DOHH2 (cell line): ENCODE measurements at regions not wholly inside any gene's neighbourhood (a gene's known extent, or its start where the extent isn't known, plus 50 kb on each side); places are given as distances from the start of the nearest gene placed in this dataset.

Experiments used
- H3F3A ChIP-seq: fragments of 200-600 bp; sonication (generic), shearing (Covaris generic); 2 replicates; pipeline ENCODE4 v1.6.0; 2016; ENCODE audit warnings: antibody characterized with exemption, mild to moderate bottlenecking; ENCODE audit not compliant: control insufficient read depth, insufficient read depth
- H3K27ac ChIP-seq: fragments of 200-600 bp; sonication (generic); 2 replicates; pipeline ENCODE4 v1.5.1; 2014; ENCODE audit warnings: low read depth, mild to moderate bottlenecking, low read length, moderate library complexity
- H3K27me3 ChIP-seq: fragments of 200-600 bp; sonication (generic); 2 replicates; pipeline ENCODE4 v1.6.1; 2014; ENCODE audit warnings: mild to moderate bottlenecking, low read length, mixed read lengths; ENCODE audit not compliant: control insufficient read depth
- H3K36me3 ChIP-seq: fragments of 200-600 bp; sonication (generic); 2 replicates; pipeline ENCODE4 v1.6.1; 2014; ENCODE audit warnings: mild to moderate bottlenecking, low read length, moderate library complexity, mixed read lengths; ENCODE audit not compliant: control insufficient read depth
- H3K4me1 ChIP-seq: fragments of 200-600 bp; sonication (generic); 2 replicates; pipeline ENCODE4 v1.6.1; 2014; ENCODE audit warnings: mild to moderate bottlenecking, low read length, mixed read lengths; ENCODE audit not compliant: control insufficient read depth
- H3K4me2 ChIP-seq: fragments of 200-600 bp; sonication (generic); 2 replicates; pipeline ENCODE4 v1.6.0; 2014; ENCODE audit warnings: mild to moderate bottlenecking, low read length, moderate library complexity
- H3K4me3 ChIP-seq: fragments of 200-600 bp; sonication (generic); 2 replicates; pipeline ENCODE4 v1.5.1; 2014; ENCODE audit warnings: mild to moderate bottlenecking, low read length, mixed read lengths
- H3K79me2 ChIP-seq: fragments of 200-600 bp; sonication (generic); 2 replicates; pipeline ENCODE4 v1.6.1; 2014; ENCODE audit warnings: mild to moderate bottlenecking, low read length, mixed read lengths; ENCODE audit not compliant: control insufficient read depth
- H3K9me2 ChIP-seq: fragments of 200-600 bp; sonication (generic); replicated peaks from 2 replicates; pipeline ENCODE4 v1.6.1; 2014; ENCODE audit warnings: mild to moderate bottlenecking, low read length, mixed read lengths; ENCODE audit not compliant: control insufficient read depth
- H3K9me3 ChIP-seq: fragments of 200-600 bp; sonication (generic); 2 replicates; pipeline ENCODE4 v1.6.1; 2014; ENCODE audit warnings: antibody characterized with exemption, low read length, mixed read lengths; ENCODE audit not compliant: control insufficient read depth, insufficient read depth
- H4K20me1 ChIP-seq: fragments of 200-600 bp; sonication (generic); 2 replicates; pipeline ENCODE4 v1.6.0; 2014; ENCODE audit warnings: low read depth, mild to moderate bottlenecking, antibody characterized with exemption, low read length, moderate library complexity; ENCODE audit not compliant: control insufficient read depth, insufficient read depth
- CTCF ChIP-seq: fragments of 200-600 bp; sonication (generic); IDR thresholded peaks from one replicate; pipeline ENCODE4 v1.5.1; 2014; ENCODE audit warnings: antibody characterized with exemption, mild to moderate bottlenecking, low read depth, low read length; ENCODE audit not compliant: poor library complexity, severe bottlenecking
- EZH2phosphoT487 ChIP-seq: fragments of 200-600 bp; sonication (generic); IDR thresholded peaks from 2 replicates; pipeline ENCODE4 v1.6.1; 2017; ENCODE audit warnings: borderline replicate concordance, mild to moderate bottlenecking, antibody characterized with exemption, low read length, moderate library complexity, mixed read lengths

GRCh38 chr22:34072585-34072984, 152.3 kb upstream of the LARGE1 start:
- Histone ChIP-seq H3K4me3 (no peak overlapping the region), H3K27ac (no peak overlapping the region)

GRCh38 chr22:34080433-34080832, 160.2 kb upstream of the LARGE1 start:
- H3K27ac ChIP-seq, result no peak overlapping the region
- no peaks in the 10 kb centered on the region for H3K9me2 ChIP-seq
- H4K20me1 ChIP-seq, result no peaks in the 10 kb centered on the region
- no peak for TF ChIP-seq EZH2phosphoT487
- no peak for TF ChIP-seq CTCF
- H3K4me1 ChIP-seq, result no peaks in the 10 kb centered on the region
- no peaks in the 10 kb centered on the region for H3K79me2 ChIP-seq
- no peaks in the 10 kb centered on the region for H3F3A ChIP-seq
- no peak overlapping the region for H3K4me3 ChIP-seq
- no peaks in the 10 kb centered on the region for H3K27me3 ChIP-seq
- no peaks in the 10 kb centered on the region for H3K9me3 ChIP-seq
- no peak overlapping the region for H3K4me2 ChIP-seq
- H3K36me3 ChIP-seq, result no peaks in the 10 kb centered on the region

More at GRCh38 chr22:34072585-34072984, 152.3 kb upstream of the LARGE1 start:
- Histone ChIP-seq H3K79me2 (no peaks in the 10 kb centered on the region), H3F3A (no peaks in the 10 kb centered on the region), H4K20me1 (no peaks in the 10 kb centered on the region), H3K9me3 (no peaks in the 10 kb centered on the region), H3K4me1 (no peaks in the 10 kb centered on the region), H3K27me3 (no peaks in the 10 kb centered on the region), H3K36me3 (no peaks in the 10 kb centered on the region), H3K4me2 (no peak overlapping the region), H3K9me2 (no peaks in the 10 kb centered on the region)
- TF ChIP-seq EZH2phosphoT487, result no peak
- TF ChIP-seq CTCF, result no peak

GRCh38 chr22:34096770-34097169, 176.5 kb upstream of the LARGE1 start:
- no peaks in the 10 kb centered on the region; the same call in 1 of the 2 replicates for H3K9me3 ChIP-seq

More at GRCh38 chr22:34096770-34097169, 176.5 kb upstream of the LARGE1 start:
- H3K9me2 ChIP-seq, result no peaks in the 10 kb centered on the region
- no peaks in the 10 kb centered on the region for H3F3A ChIP-seq
- H3K36me3 ChIP-seq, result no peaks in the 10 kb centered on the region
- H4K20me1 ChIP-seq, result no peaks in the 10 kb centered on the region
- H3K27ac ChIP-seq, result no peak overlapping the region
- H3K79me2 ChIP-seq, result no peaks in the 10 kb centered on the region
- H3K27me3 ChIP-seq, result no peaks in the 10 kb centered on the region
- no peaks in the 10 kb centered on the region for H3K4me1 ChIP-seq
- TF ChIP-seq CTCF (no peak), EZH2phosphoT487 (no peak)
- no peak overlapping the region for H3K4me3 ChIP-seq
- no peak overlapping the region for H3K4me2 ChIP-seq
